Heart left ventricle (tissue), 13 donors: ENCODE measurements at regions not wholly inside any gene's neighbourhood (a gene's known extent, or its start where the extent isn't known, plus 50 kb on each side); places are given as distances from the start of the nearest gene placed in this dataset.
"Not testable (repeated sequence)": the region's sequence is repeated elsewhere in the genome, so short reads cannot be mapped to it uniquely, and the experiment has no call there.

Source experiments
- CTCF ChIP-seq, 12 donors: fragments of 200-600 bp; sonication (generic) in 4 of 12; IDR thresholded peaks; one replicate each; pipeline versions ENCODE4 v1.5.0 to v1.8.0; 2018 to 2022; ENCODE audit warnings: antibody characterized with exemption in 12 of 12, mild to moderate bottlenecking in 5 of 12
- POLR2A ChIP-seq, 2 donors: fragments of 450-650 bp; IDR thresholded peaks; one replicate each; pipeline ENCODE4 v1.6.1; 2017; ENCODE audit warnings: antibody characterized with exemption in 2 of 2, mild to moderate bottlenecking in 2 of 2, moderate library complexity in 2 of 2
- donor health status: ischemic (EF 13 %, LVEDD 7.1; RV severe dilation, severe dysfunction).
- donor health status: DM: no; HTN: yes; CAD: no.
- donor health status: DM: no; HTN: no; CAD: no.
- donor health status: ischemic (EF 25% LVEDD 6.9; RV normal size, moderate dysfunction).
- donor health status: ischemic (EF 25% LVEDD 5.7; RV mildly dilated, moderate dysfunction).
- donor health status: ischemic (EF 35%, LVEDD 5.7; RV mildly dilated, moderate dysfunction).
- donor health status: nonischemic (EF 11% LVEDD 7.7; RV severe dilation, severe dysfunction).
- donor health status: DM: yes; HTN: yes; CAD: no.
- donor health status: PGD.
- donor health status: ischemic (EF 29% LVEDD 5.4; RV normal size, mild dysfunction).
- donor health status: nonischemic (EF 23%, LVEDD 6.1; RV moderate dilation, normal function).

- TF ChIP-seq CTCF, POLR2A (IDR thresholded peaks at IDR 0.05): not testable (repeated sequence)
These were observed 221.7 kb upstream of the PRKX start for GRCh38 chrX:3935196-3935595.
